ENCODE measurements at regions not wholly inside any gene's neighbourhood (a gene's known extent, or its start where the extent isn't known, plus 50 kb on each side); places are given as distances from the start of the nearest gene placed in this dataset.

DNA sequence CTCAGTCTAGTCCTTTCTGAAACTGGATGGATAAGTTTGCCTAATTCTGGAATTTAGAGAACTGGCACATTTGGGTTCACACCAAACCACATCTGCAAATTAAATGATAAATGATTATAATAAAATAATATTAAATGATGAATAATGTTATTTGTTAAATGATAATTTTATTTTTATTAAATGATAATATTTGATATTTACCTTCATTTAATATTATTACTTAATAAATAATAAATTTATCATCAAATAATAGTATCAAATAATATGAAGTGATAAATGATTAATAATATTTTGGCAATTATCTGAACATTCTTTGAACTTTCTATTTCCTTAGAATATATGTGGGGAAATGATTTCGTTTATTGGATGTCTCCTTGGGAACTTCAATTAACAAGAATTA is 1604.2 kb downstream of the STIM2 start:
- TF ChIP-seq CTCF (IDR thresholded peaks at IDR 0.05) = no peak
- TF ChIP-seq ZFX (IDR thresholded peaks at IDR 0.05; ENCODE audit: borderline replicate concordance) = no peak
